ENCODE measurements at regions not wholly inside any gene's neighbourhood (a gene's known extent, or its start where the extent isn't known, plus 50 kb on each side); places are given as distances from the start of the nearest gene placed in this dataset.
"Not testable (repeated sequence)": the region's sequence is repeated elsewhere in the genome, so short reads cannot be mapped to it uniquely, and the experiment has no call there.

DNA sequence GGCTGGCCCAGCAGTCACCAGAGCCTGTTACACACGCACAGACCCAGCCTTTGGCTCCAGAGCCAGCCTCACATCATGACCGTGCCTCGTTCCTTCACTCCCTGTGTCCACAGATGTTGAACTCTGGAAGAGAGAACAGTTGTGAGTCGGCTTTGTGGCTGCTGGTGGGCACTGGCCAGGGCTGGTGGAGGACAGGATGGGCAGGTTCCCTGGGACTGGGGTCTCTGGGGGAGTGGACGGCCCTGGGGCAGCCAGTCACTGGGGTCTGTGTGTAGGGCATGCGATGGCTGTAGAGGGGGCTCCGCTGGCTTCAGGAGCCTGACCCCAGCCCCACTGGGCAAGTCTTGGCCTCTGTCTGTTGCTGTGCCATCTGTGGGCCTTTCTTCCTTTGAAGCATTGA is 1070.1 kb downstream of the BRD1 start:
- Histone ChIP-seq H3K9ac (no peak overlapping the region), H3K27ac (no peak overlapping the region), H4K20me1 (ENCODE audit: insufficient read depth) (no peaks in the 10 kb centered on the region), H3F3A (ENCODE audit: insufficient read depth) (no peaks in the 10 kb centered on the region), H3K4me1 (ENCODE audit: insufficient read depth) (no peaks in the 10 kb centered on the region), H3K27me3 (replicated peaks; ENCODE audit: insufficient read depth) (no peaks in the 10 kb centered on the region), H3K36me3 (ENCODE audit: low read depth) (no peaks in the 10 kb centered on the region), H2AFZ (no peak overlapping the region), H3K79me2 (ENCODE audit: insufficient read depth) (no peaks in the 10 kb centered on the region), H3K9me3 (ENCODE audit: low read depth) (no peaks in the 10 kb centered on the region), H3K4me2 (ENCODE audit: unreplicated experiment) (no peak overlapping the region), H3K9me2 (ENCODE audit: insufficient read depth) (no peaks in the 10 kb centered on the region), H3K4me3 (no peak overlapping the region)
- no peak for TF ChIP-seq EZH2phosphoT487 (IDR thresholded peaks at IDR 0.05; ENCODE audit: insufficient read depth, low read depth)
- TF ChIP-seq EZH2 (IDR thresholded peaks at IDR 0.05; ENCODE audit: insufficient read depth, poor library complexity, severe bottlenecking): no peak
- in situ Hi-C loops (cut with MboI): no loop called here
- WGBS, 2 experiments (ENCODE audit: low coverage in 1 of 2, low lambda C conversion rate in 2 of 2, missing lambda C conversion rate in 2 of 2): 18 to 37% methylated on average over 6 to 7 of the region's 7 CpGs
- no peak for DNase-seq

DNA sequence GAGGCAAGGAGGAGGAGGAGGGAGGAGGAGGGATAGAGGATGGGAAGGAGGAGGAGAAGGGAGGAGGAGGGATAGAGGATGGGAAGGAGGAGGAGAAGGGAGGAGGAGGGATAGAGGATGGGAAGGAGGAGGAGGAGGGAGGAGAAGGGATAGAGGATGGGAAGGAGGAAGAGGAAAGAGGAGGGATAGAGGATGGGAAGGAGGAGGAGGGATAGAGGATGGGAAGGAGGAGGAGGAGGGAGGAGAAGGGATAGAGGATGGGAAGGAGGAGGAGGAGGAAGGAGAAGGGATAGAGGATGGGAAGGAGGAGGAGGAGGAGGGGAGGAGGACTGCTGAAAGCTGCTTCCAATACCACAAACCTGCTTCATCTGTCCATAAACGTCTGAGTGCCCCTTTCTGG is 1070.5 kb downstream of the BRD1 start:
- H3K27ac ChIP-seq; H3K9ac ChIP-seq; H3F3A ChIP-seq (ENCODE audit: insufficient read depth); H3K9me2 ChIP-seq (ENCODE audit: insufficient read depth); DNase-seq; H3K4me1 ChIP-seq (ENCODE audit: insufficient read depth); H3K79me2 ChIP-seq (ENCODE audit: insufficient read depth); in situ Hi-C loops (cut with MboI); H2AFZ ChIP-seq; H3K9me3 ChIP-seq (ENCODE audit: low read depth); H3K27me3 ChIP-seq (replicated peaks; ENCODE audit: insufficient read depth); H3K4me2 ChIP-seq (ENCODE audit: unreplicated experiment); H3K4me3 ChIP-seq; H3K36me3 ChIP-seq (ENCODE audit: low read depth); H4K20me1 ChIP-seq (ENCODE audit: insufficient read depth): not testable (repeated sequence)
- WGBS, 2 experiments (ENCODE audit: low coverage in 1 of 2, low lambda C conversion rate in 2 of 2, missing lambda C conversion rate in 2 of 2): 0% methylated on average over 1 of the region's 1 CpG; no CpG with 5 or more reads in 1 of the 2 experiments

DNA sequence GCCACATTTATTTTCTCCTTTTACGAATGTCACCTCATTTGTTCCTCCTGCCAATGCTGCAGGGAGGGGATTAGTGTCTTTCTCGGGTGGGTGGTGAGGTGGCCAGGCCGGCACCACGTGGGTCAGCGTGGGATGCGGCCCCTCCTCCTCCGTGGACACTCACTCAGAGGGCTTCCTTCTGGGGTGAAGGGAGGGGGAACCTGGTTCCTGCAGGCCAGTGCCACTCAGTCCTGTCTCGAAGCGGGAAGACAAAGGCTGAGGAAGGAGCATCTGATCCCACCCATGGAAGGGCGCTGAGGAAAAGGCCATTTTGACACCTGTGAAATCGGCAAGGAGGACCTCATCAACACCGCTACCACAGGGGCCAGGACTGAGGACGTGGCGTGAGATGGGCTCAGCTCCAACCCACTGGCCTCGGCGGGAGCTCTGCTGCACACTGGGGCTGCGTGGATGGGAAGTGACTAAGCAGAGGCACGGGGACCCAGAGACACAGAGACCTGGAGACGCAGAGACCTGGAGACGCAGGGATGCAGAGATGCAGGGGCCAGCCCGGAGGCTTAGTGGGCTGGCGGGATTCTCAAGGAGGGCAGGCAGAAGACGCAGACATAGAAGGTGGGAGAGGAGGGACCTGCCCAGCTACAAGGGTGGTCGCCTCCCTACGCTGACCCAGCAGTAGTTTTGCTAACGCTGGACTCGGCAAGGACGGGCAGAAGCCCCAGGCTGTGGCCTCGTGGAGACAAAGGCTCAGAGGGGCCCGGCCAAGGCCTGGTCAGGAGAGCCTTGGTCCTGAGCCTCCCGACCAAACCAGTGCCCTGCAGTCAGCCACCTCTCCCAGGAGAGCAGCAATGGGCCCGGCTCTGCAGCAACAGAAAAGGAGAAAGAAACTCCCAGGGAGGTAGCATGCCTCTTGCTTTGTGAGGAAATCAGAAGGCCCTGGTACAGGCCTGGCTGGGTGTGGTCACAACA is 1071.2 kb downstream of the BRD1 start:
- no peak for DNase-seq

DNA sequence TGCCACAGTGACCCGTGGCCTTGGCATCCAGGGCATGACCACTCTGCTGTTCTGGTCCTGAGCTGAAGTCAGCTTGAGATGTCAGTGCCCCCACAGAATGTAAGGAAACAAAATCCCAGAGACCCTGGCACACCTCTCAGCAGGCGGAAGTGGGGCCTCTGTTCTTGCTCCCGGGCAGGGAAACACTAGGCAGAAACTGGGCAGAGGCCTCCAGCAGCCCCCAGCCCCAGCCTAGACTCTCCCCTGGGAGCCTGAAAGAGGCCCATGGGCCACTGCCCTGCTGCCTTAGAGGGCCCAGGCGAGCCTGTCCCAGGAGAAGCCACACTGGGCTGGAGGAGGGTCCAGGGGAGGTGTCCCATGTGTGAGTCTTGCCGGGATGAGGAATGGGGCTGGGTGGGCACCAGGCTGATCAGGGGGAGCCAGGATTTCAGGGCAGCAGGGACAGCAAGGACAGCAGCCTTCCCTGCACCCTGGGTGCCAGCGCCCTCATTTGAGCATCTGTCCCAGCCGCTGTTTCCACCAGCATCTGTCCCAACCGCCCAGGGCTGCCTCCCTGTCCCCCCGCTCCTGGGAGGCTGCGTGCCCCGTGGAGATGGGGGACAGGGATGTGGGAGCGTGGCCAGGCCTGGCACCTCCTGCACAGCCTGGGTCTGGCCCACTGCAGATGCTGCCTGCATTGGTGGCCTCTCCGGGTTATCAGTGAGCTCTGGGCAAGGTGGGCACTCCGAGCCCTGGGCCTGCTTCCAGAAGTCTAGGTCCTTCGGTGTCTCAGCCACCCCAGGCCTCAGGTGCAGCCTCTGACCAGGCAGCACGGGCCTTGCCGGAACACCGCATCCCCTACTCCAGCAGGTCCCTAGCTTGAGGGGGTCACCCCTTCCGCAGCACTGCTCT is 1072.4 kb downstream of the BRD1 start:
- Histone ChIP-seq H3K79me2 (ENCODE audit: insufficient read depth) (no peaks in the 10 kb centered on the region), H3K27ac (no peak overlapping the region), H3K4me3 (no peak overlapping the region), H3K4me2 (ENCODE audit: unreplicated experiment) (no peak overlapping the region), H3K36me3 (ENCODE audit: low read depth) (no peaks in the 10 kb centered on the region), H3K9me3 (ENCODE audit: low read depth) (no peaks in the 10 kb centered on the region), H3K27me3 (replicated peaks; ENCODE audit: insufficient read depth) (no peaks in the 10 kb centered on the region), H3F3A (ENCODE audit: insufficient read depth) (no peaks in the 10 kb centered on the region), H3K9ac (no peak overlapping the region), H3K9me2 (ENCODE audit: insufficient read depth) (no peaks in the 10 kb centered on the region), H3K4me1 (ENCODE audit: insufficient read depth) (no peaks in the 10 kb centered on the region), H2AFZ (no peak overlapping the region), H4K20me1 (ENCODE audit: insufficient read depth) (no peaks in the 10 kb centered on the region)
- no peak for TF ChIP-seq EZH2 (IDR thresholded peaks at IDR 0.05; ENCODE audit: insufficient read depth, poor library complexity, severe bottlenecking)
- TF ChIP-seq EZH2phosphoT487 (IDR thresholded peaks at IDR 0.05; ENCODE audit: insufficient read depth, low read depth): no peak
- 57 to 67% methylated on average over 19 of the region's 19 CpGs for WGBS, 2 experiments (ENCODE audit: low coverage in 1 of 2, low lambda C conversion rate in 2 of 2, missing lambda C conversion rate in 2 of 2)
- no peak for DNase-seq
- in situ Hi-C loops (cut with MboI): no loop called here

More for the DNA sequence above, 1071.2 kb downstream of the BRD1 start:
- WGBS, 2 experiments (ENCODE audit: low coverage in 1 of 2, low lambda C conversion rate in 2 of 2, missing lambda C conversion rate in 2 of 2): 57% methylated on average over 30 to 32 of the region's 32 CpGs
- no peak for TF ChIP-seq EZH2phosphoT487 (IDR thresholded peaks at IDR 0.05; ENCODE audit: insufficient read depth, low read depth)
- TF ChIP-seq EZH2 (IDR thresholded peaks at IDR 0.05; ENCODE audit: insufficient read depth, poor library complexity, severe bottlenecking): no peak
- in situ Hi-C loops (cut with MboI): no loop called here
- Histone ChIP-seq H3K9ac (no peak overlapping the region), H2AFZ (no peak overlapping the region), H3K4me2 (ENCODE audit: unreplicated experiment) (no peak overlapping the region), H3K79me2 (ENCODE audit: insufficient read depth) (no peaks in the 10 kb centered on the region), H3K4me3 (no peak overlapping the region), H3K36me3 (ENCODE audit: low read depth) (no peaks in the 10 kb centered on the region), H3K27ac (no peak overlapping the region), H3K27me3 (replicated peaks; ENCODE audit: insufficient read depth) (no peaks in the 10 kb centered on the region), H3K9me3 (ENCODE audit: low read depth) (no peaks in the 10 kb centered on the region), H3K4me1 (ENCODE audit: insufficient read depth) (no peaks in the 10 kb centered on the region), H3F3A (ENCODE audit: insufficient read depth) (no peaks in the 10 kb centered on the region), H3K9me2 (ENCODE audit: insufficient read depth) (no peaks in the 10 kb centered on the region), H4K20me1 (ENCODE audit: insufficient read depth) (no peaks in the 10 kb centered on the region)
